Embryonic facial prominence (tissue), 1 donor: ENCODE measurements at regions not wholly inside any gene's neighbourhood (a gene's known extent, or its start where the extent isn't known, plus 50 kb on each side); places are given as distances from the start of the nearest gene placed in this dataset.
"Not testable (repeated sequence)": the region's sequence is repeated elsewhere in the genome, so short reads cannot be mapped to it uniquely, and the experiment has no call there.

Experiments used
- DNase-seq: peaks from one replicate; pipeline ENCODE4 v3.0.0-alpha.2; 2016; ENCODE audit errors: extremely low spot score

- DNase-seq, result not testable (repeated sequence)
Measured at GRCh38 chr13:109979676-109980075, 193.3 kb upstream of the IRS2 start.

DNA sequence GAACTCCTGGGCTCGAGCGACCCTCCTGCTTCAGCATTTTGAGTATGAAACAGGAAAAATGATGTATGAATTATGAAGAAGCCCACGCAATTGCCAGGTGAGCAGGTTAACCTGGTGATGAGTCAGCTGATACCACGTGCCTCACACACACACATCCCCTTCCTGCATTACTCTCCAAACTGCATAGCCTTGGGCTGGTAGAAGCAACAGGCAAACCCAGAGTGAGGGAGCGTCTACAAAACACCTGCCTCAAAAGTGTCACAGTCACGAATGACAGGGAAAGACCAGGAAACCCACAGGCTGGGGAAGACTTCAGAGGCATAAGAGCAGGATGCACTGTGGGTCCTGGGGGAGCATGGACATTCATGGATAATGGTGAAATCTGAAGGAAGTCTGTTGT lies 192.8 kb upstream of the IRS2 start:
- no peak for DNase-seq

- no peak for DNase-seq
Measured at GRCh38 chr13:109977212-109977968, 191.0 kb upstream of the IRS2 start.

DNA sequence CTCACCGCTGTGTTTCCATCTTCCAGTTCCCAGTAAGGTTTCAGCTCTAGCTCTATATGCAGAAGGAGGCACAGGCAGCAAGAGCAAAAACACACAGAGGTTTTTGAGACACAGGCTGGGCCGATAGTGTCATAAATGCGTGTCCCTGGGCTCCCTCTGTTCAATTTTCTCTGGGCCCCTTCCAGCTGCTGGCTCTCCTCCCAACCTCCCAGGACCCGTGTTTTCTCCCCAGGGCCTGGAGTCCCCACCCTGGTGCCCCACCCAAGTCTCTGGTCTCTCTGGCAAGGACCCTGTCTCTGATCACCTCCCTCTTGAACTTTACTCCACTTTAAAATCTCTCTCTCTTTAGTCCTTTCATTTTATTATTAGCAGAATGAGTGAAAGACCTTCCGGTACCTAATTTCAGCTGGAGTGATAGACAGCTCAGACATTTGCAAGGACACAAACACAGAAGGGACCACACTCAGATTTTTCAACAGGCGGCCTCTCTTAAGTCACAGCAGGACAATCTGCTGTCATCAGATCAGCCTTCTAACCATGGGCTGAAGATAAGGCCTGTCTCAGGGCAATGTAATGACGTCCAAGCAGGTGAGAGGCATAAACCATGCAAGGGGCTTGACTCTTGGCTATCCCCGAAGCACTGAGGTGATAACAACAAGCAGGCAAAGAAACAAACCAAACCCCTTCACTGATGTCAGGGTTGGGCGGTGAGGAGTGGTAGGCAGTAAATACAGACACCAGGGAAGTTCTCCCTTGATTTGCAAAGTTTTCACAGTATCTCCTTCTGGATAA lies 190.0 kb upstream of the IRS2 start:
- no peak for DNase-seq

- no peak for DNase-seq
Measured at GRCh38 chr13:109974354-109974753, 188.0 kb upstream of the IRS2 start.

- no peak for DNase-seq
Measured at GRCh38 chr13:109973279-109973678, 186.9 kb upstream of the IRS2 start.

- DNase-seq, result no peak
Measured at GRCh38 chr13:109971456-109972090, 185.2 kb upstream of the IRS2 start.

DNA sequence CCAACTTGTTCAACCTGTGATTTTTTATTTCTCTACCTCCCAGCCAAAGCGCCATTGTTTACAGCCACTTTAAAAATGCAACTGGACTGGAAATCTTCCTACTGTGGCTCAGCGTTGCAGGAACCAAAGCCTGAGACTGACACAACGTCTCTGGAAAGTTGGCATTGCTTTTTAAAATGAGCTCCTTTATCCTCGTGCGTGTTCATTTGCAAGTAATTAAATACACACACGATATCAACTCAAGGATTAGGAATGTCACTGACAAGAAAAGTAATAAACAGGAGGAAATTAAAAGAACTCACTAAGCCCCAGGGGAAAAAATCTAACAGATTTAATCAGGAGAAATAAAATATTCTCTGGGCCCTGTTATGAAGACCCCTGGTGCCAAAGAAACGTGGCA lies 184.6 kb upstream of the IRS2 start:
- no peak for DNase-seq

DNA sequence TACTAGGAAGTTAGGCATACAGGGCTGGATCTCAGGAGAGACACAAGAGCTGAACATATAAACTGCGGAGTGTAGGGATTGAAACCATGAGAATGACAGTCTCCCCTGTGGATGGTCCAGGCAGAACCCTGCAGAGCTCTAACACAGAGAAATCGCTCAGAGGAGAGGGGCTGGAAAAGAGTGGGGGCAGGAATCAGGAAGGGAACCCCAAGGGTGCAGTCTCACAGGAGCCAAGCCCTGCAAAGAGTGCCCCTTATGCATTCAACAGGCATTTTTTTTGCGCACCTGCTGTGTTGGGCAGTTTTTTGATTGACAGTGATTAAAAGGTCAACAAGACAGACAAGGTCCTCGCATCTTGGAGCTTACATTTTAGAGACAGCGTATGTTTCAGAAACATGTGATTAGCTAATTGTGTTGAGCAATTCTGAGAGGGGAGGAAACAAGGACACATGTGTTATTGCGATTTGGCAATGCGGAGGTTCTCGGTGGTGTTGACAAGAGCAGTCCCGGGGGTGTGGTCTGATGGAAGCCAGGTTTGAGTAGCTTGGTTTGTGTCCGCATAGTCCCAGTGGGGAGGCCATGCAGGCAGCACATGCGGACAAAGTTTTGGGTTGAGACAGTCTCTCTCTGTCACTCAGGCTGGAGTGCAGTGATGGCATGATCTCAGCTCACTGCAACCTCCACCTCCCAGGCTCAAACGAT lies 182.6 kb upstream of the IRS2 start:
- no peak for DNase-seq

DNA sequence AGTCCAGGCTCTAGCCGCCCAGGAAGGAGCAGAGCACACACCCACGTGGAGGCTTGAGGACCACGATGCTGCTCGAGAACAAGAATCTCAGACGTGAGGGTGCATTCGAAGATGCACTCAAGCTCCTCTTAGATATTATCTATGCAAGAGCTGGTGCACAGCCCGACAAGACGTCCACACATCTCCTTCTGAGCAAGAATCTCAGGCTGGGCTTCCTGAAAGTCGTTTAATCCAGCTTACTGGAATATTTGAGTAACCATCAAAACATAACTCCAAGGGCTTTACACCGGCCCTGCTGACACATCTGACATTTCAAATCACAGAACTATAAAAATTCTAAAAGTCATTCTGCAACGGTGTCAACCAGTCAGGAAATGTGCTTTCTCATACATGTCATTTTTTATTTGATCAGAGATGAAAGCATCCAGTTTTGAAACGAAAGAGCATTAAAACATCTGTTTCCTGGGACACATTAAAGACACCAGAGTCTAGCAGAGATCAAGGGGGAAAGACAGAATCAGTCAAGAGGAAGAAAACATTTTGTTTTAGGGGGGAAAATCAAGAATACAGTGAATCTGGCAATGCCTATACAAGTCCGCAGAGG lies 177.7 kb upstream of the IRS2 start:
- no peak for DNase-seq

DNA sequence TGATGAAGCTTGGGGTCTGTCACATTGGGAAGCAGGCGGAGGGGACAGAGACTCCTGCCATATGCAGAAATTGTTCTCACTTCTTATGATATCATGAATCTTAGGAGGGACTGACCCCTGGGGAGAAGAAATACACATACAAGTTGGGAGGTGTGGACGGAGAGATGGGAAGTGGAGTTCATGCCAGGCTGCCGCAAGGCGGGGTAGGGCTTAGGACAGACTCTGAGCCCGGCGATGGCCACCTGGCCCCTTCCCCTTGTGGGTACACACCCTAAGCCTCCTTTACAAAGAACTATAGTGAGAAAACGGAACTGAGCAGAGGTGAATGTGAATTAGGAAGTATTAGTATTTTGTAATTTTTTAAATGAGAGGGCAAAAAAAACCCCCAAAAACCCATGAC lies 177.0 kb upstream of the IRS2 start:
- DNase-seq, result no peak

GRCh38 chr13:109959903-109960302 lies 173.5 kb upstream of the IRS2 start:
- no peak for DNase-seq

DNA sequence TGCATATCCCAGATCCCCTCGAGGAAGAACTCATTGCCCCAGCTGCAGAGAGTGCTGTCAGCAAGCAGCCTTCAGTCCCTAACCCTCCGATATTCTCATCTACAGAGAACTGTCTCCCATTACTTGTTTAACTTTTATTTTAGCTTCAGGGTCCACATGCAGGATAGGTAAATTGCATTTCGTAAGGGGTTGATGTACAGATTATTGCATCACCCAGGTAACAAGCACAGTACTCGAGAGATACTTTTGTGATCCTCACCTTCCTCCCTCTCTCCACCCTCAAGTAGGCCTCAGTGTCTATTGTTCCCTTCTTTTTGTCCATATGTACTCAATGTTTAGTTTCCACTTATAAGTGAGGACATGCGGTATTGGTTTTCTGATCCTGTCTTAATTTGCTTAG lies 171.5 kb upstream of the IRS2 start:
- DNase-seq, result no peak

DNA sequence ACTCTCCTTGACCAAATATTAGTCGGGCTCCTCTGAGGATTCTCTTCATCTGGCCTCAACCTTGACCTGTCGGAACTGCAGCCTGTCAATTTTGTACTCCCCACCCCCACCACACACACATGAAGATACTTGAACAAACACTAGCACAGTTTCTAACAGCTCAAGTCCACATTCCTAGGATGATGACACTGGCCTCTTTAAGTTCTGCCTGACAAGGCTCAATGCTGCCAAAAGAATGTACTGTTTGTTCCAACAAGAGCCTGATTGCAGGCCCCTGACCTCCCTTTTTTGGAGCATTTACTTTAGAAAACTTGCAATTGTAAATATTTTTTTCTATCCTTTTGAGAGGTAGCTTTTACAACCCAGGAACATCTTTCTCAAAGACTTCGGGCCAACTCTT lies 169.2 kb upstream of the IRS2 start:
- DNase-seq, result no peak

GRCh38 chr13:109954441-109954840 lies 168.1 kb upstream of the IRS2 start:
- no peak for DNase-seq

DNA sequence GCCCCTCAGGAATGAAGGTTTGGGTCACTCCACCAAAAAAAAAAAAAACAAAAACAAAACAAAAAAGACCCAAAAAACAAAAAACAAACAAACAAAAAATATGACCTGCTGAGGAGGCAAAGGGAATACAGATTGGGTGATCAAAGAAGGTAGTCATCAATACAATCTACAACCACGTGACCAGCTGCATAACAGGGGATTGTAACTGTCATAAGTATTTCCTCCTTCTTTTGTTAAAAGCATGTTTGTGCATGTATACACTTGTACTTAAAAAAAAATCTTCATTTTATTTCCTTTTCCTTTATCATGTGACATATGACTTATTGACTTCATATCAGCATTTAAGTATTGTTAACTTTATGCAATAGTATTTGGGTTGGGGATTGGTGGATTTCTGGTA lies 165.1 kb upstream of the IRS2 start:
- no peak for DNase-seq

GRCh38 chr13:109949397-109949796 lies 163.0 kb upstream of the IRS2 start:
- no peak for DNase-seq

- DNase-seq, result no peak
Measured at GRCh38 chr13:109947006-109947405, 160.6 kb upstream of the IRS2 start.

GRCh38 chr13:109945206-109945960 lies 159.0 kb upstream of the IRS2 start:
- DNase-seq, result no peak

- DNase-seq, result no peak
Measured at GRCh38 chr13:109941951-109942350, 155.6 kb upstream of the IRS2 start.

- no peak for DNase-seq
Measured at GRCh38 chr13:109941221-109941620, 154.8 kb upstream of the IRS2 start.
